Right kidney (tissue), 1 donor: ENCODE measurements at regions not wholly inside any gene's neighbourhood (a gene's known extent, or its start where the extent isn't known, plus 50 kb on each side); places are given as distances from the start of the nearest gene placed in this dataset.

Source experiments
- DNase-seq: peaks from one replicate; pipeline ENCODE4 v3.0.0-alpha.2; 2016

- no peak for DNase-seq
Measured at GRCh38 chr3:40996382-40996781, 202.9 kb upstream of the CTNNB1 start.

DNA sequence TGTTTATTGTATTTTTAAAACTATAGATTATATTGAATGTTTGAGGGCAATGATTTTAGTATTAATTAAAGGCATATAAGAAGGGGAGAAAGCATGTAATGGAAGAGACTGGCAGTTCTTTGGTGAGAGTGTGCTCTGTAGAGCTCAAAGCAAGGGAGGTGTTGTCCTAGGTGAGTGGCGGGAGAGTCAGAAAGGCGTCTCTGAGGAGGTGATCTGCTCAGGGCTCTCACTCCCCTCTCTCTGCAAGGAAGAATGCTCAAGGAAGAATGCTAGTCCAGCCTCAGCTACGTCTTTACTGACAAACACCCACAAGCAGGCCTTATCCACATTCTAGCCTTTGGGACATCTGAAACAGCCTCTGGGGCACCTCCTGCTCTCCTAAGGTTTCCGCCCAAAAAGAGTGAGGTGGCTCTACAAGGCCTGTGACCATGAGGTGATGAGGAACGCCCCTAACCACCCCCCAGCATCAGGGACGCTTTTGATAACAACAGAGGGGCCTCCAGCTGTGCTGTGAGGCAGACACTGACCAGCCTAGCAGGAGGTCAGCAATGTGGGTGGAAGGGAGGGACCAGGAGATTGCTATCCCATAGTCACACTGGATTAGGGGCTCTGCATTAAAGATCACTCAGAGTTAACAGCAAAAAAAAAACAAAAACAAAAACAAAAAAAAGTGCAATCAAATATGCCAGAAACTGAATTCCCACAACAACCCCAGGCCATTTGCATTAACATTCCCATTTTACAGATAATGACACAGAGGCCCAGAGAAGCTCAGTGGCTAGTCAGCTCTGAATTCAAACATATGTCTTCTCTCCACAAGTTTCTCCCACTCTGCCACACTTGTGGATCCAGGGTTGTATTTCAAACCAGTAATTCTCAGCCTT is 202.2 kb upstream of the CTNNB1 start:
- DNase-seq = no peak

- no peak for DNase-seq
Measured at GRCh38 chr3:40997711-40998519, 201.4 kb upstream of the CTNNB1 start.

- no peak for DNase-seq
Measured at GRCh38 chr3:40999682-41000081, 199.6 kb upstream of the CTNNB1 start.

GRCh38 chr3:41000471-41000870 is 198.8 kb upstream of the CTNNB1 start:
- no peak for DNase-seq

DNA sequence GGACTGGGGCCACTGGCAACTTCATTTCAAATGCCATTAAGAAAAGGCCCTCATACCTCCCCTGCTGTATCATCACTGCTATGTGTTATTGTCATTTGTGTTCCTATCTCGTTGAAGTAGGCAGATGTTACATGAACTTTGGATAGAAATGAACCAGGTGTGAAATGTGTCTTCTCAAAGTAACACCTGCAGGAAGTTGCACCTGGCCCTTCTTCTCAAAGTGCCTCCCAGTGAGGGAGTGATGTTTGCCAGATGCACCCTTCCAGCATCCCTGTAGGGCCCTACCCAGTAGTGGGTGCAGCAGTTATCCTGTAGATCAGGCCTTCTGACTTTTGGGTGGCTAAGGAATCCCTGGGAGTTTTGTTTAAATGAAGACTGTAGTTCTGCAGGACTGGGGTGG is 197.7 kb upstream of the CTNNB1 start:
- DNase-seq = no peak

- no peak for DNase-seq
Measured at GRCh38 chr3:41002104-41002503, 197.2 kb upstream of the CTNNB1 start.

DNA sequence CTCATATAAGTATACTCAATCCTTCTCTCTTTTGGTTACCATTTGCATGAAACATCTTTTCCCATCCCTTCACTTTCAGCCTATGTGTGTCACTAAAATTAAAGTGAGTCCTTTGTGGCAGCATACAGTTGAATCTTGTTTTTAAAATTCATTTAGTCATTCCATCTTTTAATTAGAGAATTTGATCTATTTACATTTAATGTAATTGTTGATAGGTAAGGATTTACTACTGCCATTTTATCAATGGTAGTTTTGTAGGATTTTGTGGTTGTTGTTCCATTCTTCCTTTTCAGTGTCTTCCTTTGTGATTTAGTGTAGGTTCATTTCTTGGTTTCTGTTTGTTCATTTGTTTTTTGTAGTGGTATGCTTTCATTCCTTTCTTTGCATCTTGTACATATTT is 191.9 kb upstream of the CTNNB1 start:
- no peak for DNase-seq

DNA sequence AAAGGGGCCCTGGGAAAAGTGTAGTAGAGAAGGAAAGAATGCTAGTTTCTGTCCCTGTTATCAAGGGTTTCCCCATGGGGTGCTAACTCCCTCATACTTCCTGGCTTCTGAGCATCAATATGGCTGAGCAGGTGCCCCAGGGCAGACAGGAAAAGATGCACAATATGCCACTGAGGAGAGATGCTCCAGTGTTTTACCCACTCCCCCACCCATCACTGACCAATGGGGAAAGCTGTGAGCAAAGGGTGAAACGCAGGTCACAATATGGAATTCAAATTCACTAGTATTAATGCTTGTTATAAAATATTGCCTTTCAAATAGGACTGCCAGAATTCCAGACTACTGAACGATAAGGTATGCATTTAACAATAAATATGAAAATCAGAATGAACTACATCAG is 187.5 kb upstream of the CTNNB1 start:
- DNase-seq = no peak

DNA sequence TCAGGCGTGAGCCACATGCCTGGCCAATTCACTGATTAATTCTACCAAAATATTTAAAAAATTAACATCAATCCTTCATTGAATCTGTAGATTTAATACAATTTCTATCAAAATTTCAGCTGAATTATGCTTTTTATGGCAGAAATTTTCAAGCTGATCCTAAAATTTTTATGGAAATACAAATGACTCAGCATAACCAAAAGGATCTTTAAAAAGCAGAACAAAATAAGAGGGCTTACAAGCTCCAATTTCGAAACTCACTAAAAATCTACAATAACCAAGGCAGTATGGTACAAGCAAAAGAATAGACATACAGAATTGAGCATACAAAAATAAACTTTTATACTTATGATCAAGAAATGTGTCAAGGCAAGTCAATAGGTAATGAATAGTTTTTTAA is 180.4 kb upstream of the CTNNB1 start:
- DNase-seq = no peak

GRCh38 chr3:41024031-41024836 is 175.1 kb upstream of the CTNNB1 start:
- no peak for DNase-seq

- DNase-seq = no peak
Measured at GRCh38 chr3:41026394-41027177, 172.7 kb upstream of the CTNNB1 start.

GRCh38 chr3:41029356-41029755 is 169.9 kb upstream of the CTNNB1 start:
- no peak for DNase-seq

DNA sequence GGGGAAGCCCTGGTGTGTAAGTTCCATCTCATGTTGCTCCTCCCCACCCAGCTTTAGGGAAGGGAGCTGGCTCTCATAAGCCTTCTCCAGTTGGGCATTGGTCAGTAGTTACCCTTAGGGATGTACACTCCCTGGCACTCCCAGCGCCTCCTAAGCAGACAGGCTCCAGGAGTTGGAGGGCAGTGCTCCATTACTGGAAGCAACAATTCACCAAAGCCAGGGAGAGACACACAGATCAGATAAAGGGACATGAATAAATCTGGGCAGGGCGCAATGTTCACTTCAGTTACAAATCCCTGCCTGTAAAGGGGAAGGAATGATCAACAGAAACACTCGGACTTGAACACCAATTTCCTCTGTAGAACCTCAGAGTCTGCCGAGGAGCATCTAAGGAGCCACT is 169.1 kb upstream of the CTNNB1 start:
- DNase-seq = no peak

DNA sequence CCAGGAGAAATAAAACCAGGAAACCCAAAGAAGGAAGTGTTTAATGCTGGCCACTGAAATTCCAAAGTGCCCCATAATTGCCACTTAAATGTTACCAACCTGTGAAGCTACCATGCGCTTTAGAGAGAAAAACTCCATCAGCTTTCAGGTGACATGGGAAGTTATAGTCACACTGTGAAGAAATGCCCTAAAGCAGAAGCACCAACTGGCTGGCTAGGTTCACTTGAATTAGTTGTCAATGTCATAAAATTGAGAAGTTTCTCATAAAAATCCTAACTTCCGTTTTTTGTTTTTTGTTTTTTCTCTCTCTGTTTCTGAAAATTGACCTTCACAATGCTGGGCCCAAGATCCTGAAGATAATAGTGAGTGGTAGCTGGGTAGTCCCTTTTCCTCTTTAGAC is 167.9 kb upstream of the CTNNB1 start:
- DNase-seq = no peak

- no peak for DNase-seq
Measured at GRCh38 chr3:41033956-41034519, 165.3 kb upstream of the CTNNB1 start.

DNA sequence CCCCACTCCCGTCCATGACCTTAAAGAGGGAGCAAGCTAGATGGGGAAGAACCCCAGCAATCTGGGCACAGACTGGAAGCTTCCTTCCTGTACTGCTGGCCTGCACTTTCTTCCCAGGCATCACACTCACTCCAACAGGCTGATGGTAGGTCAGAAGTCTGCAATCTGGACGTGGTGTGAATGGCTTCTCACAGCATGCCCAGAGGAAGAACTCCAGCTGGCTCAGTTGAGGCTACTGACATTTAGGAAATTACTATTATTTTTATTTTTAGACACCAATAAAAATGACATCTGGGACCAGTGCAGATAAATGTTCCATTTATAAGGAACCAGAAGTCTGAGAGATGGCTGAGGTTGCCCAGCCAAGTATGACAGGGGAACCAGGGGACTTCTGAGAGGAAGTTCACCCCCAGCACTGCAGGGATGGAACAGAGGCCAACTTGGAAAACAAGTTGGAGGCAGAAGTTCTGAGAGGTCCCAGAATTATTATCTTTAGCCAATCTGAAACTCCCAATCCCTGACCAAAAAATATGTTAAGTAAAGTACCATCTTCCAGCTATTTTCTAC is 163.8 kb upstream of the CTNNB1 start:
- DNase-seq = no peak

GRCh38 chr3:41037651-41038334 is 161.5 kb upstream of the CTNNB1 start:
- DNase-seq = no peak

DNA sequence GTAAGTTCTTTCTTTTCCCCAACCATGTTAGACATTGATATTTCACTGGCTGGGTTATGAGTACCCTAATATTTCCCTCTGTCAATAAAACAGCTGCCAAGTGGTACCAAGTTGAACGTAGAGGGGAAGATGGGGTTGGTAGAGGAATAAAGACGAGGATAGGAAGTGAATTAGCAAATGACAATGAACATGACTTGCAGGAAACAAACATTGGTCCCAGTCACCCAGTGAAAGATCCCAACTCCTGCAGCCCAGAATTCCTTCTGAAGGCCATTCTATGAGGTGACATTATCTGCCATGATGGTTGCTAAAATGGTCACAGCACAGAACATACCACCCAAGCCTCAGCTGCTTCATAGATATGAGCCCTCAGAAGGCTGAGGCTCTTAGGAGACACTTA is 159.0 kb upstream of the CTNNB1 start:
- DNase-seq = no peak

- DNase-seq = no peak
Measured at GRCh38 chr3:41041462-41041861, 157.8 kb upstream of the CTNNB1 start.

- DNase-seq = no peak
Measured at GRCh38 chr3:41041899-41042298, 157.4 kb upstream of the CTNNB1 start.
